H9 (cell line): ENCODE measurements at regions not wholly inside any gene's neighbourhood (a gene's known extent, or its start where the extent isn't known, plus 50 kb on each side); places are given as distances from the start of the nearest gene placed in this dataset.
A peak's percentile ranks its signal among the peaks of the same experiment; 100 is the strongest.

Experiments used
- DNase-seq: peaks from one replicate; pipeline ENCODE4 v3.0.0-alpha.2; 2017
- H2AFZ ChIP-seq: one replicate; pipeline ENCODE4 v1.6.1; 2013; ENCODE audit warnings: mild to moderate bottlenecking, low read length, control low read depth, moderate library complexity
- H2AK5ac ChIP-seq: 2 replicates; pipeline ENCODE4 v1.6.1; 2013; ENCODE audit warnings: low read length, control low read depth, mixed read lengths; ENCODE audit not compliant: insufficient read length
- H2BK120ac ChIP-seq: one replicate; pipeline ENCODE4 v1.6.1; 2013; ENCODE audit warnings: low read depth, mild to moderate bottlenecking, low read length, control low read depth, inconsistent platforms; ENCODE audit not compliant: poor library complexity, severe bottlenecking
- H2BK12ac ChIP-seq: 2 replicates; pipeline ENCODE4 v1.6.1; 2013; ENCODE audit warnings: low read length, control low read depth, mixed read lengths, low read depth; ENCODE audit not compliant: insufficient read length
- H2BK15ac ChIP-seq: 2 replicates; pipeline ENCODE4 v1.6.1; 2013; ENCODE audit warnings: low read depth, low read length, control low read depth
- H2BK20ac ChIP-seq: one replicate; pipeline ENCODE4 v1.6.1; 2013; ENCODE audit warnings: low read depth, mild to moderate bottlenecking, low read length, control low read depth, inconsistent platforms; ENCODE audit not compliant: poor library complexity, severe bottlenecking
- H2BK5ac ChIP-seq: 2 replicates; pipeline ENCODE4 v1.6.1; 2013; ENCODE audit warnings: low read length, control low read depth, mixed read lengths; ENCODE audit not compliant: insufficient read length
- H3K14ac ChIP-seq: 2 replicates; pipeline ENCODE4 v1.6.1; 2013; ENCODE audit warnings: low read length, control low read depth; ENCODE audit not compliant: insufficient read depth
- H3K18ac ChIP-seq: 2 replicates; pipeline ENCODE4 v1.6.1; 2013; ENCODE audit warnings: low read depth, mild to moderate bottlenecking, mixed read lengths, low read length, control low read depth; ENCODE audit not compliant: insufficient read length
- H3K23ac ChIP-seq: 2 replicates; pipeline ENCODE4 v1.6.1; 2013; ENCODE audit warnings: low read length, control low read depth, mixed read lengths, low read depth; ENCODE audit not compliant: insufficient read length
- H3K23me2 ChIP-seq: 2 replicates; pipeline ENCODE4 v1.6.1; 2013; ENCODE audit warnings: low read depth, mild to moderate bottlenecking, mixed read lengths, low read length, control low read depth; ENCODE audit not compliant: insufficient read length, poor library complexity, severe bottlenecking
- H3K27ac ChIP-seq: 2 replicates; pipeline ENCODE4 v1.5.1; 2013; ENCODE audit warnings: low read length, control low read depth, mixed read lengths, low read depth; ENCODE audit not compliant: insufficient read length
- H3K27me3 ChIP-seq: 2 replicates; pipeline ENCODE4 v1.6.1; 2013; ENCODE audit warnings: low read length, control low read depth, inconsistent platforms; ENCODE audit not compliant: insufficient read depth
- H3K4ac ChIP-seq: 2 replicates; pipeline ENCODE4 v1.6.1; 2013; ENCODE audit warnings: low read depth, mild to moderate bottlenecking, control low read depth, inconsistent platforms, low read length, moderate library complexity
- H3K4me1 ChIP-seq: 2 replicates; pipeline ENCODE4 v1.6.1; 2013; ENCODE audit warnings: low read length, control low read depth, inconsistent platforms; ENCODE audit not compliant: insufficient read depth
- H3K4me2 ChIP-seq: 2 replicates; pipeline ENCODE4 v1.6.1; 2013; ENCODE audit warnings: low read length, control low read depth, mixed read lengths; ENCODE audit not compliant: insufficient read length, insufficient read depth
- H3K56ac ChIP-seq: 2 replicates; pipeline ENCODE4 v1.6.1; 2013; ENCODE audit warnings: low read depth, mild to moderate bottlenecking, mixed read lengths, low read length, control low read depth; ENCODE audit not compliant: insufficient read length
- H3K79me1 ChIP-seq: 2 replicates; pipeline ENCODE4 v1.6.1; 2013; ENCODE audit warnings: low read depth, mild to moderate bottlenecking, moderate library complexity, low read length, control low read depth, inconsistent platforms; ENCODE audit not compliant: insufficient read depth, poor library complexity, severe bottlenecking
- H3K79me2 ChIP-seq: 2 replicates; pipeline ENCODE4 v1.6.1; 2013; ENCODE audit warnings: low read length, control low read depth, inconsistent platforms; ENCODE audit not compliant: insufficient read depth
- H3K9ac ChIP-seq: 2 replicates; pipeline ENCODE4 v1.6.1; 2013; ENCODE audit warnings: low read length, control low read depth, mixed read lengths; ENCODE audit not compliant: insufficient read length; ENCODE audit errors: extremely low read depth
- H3K9me3 ChIP-seq: one replicate; pipeline ENCODE4 v1.6.1; 2013; ENCODE audit warnings: low read depth, low read length, inconsistent platforms; ENCODE audit not compliant: control insufficient read depth
- H3T11ph ChIP-seq: one replicate; pipeline ENCODE4 v1.6.1; 2013; ENCODE audit warnings: mild to moderate bottlenecking, low read length, control low read depth, inconsistent platforms
- H4K20me1 ChIP-seq: one replicate; pipeline ENCODE4 v1.6.1; 2013; ENCODE audit not compliant: control insufficient read depth, insufficient read length, insufficient read depth
- H4K5ac ChIP-seq: 2 replicates; pipeline ENCODE4 v1.6.1; 2013; ENCODE audit warnings: low read depth, mild to moderate bottlenecking, mixed read lengths, low read length, control low read depth; ENCODE audit not compliant: insufficient read length
- H4K8ac ChIP-seq: replicated peaks from 2 replicates; pipeline ENCODE4 v1.6.1; 2013; ENCODE audit warnings: low read length, control low read depth, mixed read lengths, low read depth; ENCODE audit not compliant: insufficient read length
- H4K91ac ChIP-seq: 2 replicates; pipeline ENCODE4 v1.6.1; 2013; ENCODE audit warnings: low read depth, mild to moderate bottlenecking, moderate library complexity, mixed read lengths, low read length, control low read depth; ENCODE audit not compliant: insufficient read length
- H3K27ac Mint-ChIP-seq, 3 experiments: 2 replicates in 2 of 3; 3 replicates in 1 of 3; pipeline ENCODE4 v1.8.0; 2020 to 2021; ENCODE audit warnings: mixed read lengths in 3 of 3, mild to moderate bottlenecking in 1 of 3, moderate library complexity in 1 of 3
- H3K27me3 Mint-ChIP-seq: 2 replicates; pipeline ENCODE4 v1.8.0; 2021; ENCODE audit warnings: low read depth, mild to moderate bottlenecking, moderate library complexity, mixed read lengths
- H3K36me3 Mint-ChIP-seq, 3 experiments: 2 replicates in 2 of 3; 3 replicates in 1 of 3; pipeline ENCODE4 v1.8.0; 2020 to 2021; ENCODE audit warnings: low read depth in 3 of 3, mixed read lengths in 3 of 3; ENCODE audit not compliant: insufficient read depth in 1 of 3
- H3K4me1 Mint-ChIP-seq, 2 experiments: 2 replicates each; pipeline ENCODE4 v1.8.0; 2020; ENCODE audit warnings: mixed read lengths in 2 of 2
- H3K4me3 Mint-ChIP-seq, 2 experiments: 2 replicates in 1 of 2; 3 replicates in 1 of 2; pipeline ENCODE4 v1.8.0; 2020 to 2021; ENCODE audit warnings: mild to moderate bottlenecking in 2 of 2, mixed read lengths in 2 of 2, moderate library complexity in 1 of 2
- H3K9me3 Mint-ChIP-seq, 2 experiments: 2 replicates in 1 of 2; 3 replicates in 1 of 2; pipeline ENCODE4 v1.8.0; 2020; ENCODE audit warnings: mild to moderate bottlenecking in 2 of 2, mixed read lengths in 2 of 2, moderate library complexity in 1 of 2
- CTCF ChIP-seq: fragments of 200-600 bp; sonication (generic); conservative IDR thresholded peaks from 3 replicates; pipeline ENCODE4 v1.8.0; 2021; ENCODE audit warnings: antibody characterized with exemption, mild to moderate bottlenecking
- WGBS: extraction: QIAGEN DNeasy Blood & Tissue Kit; methylation state at CpG from one replicate; pipeline ENCODE4 v1.1.7; 2013; ENCODE audit warnings: missing lambda C conversion rate, low lambda C conversion rate, mixed read lengths; ENCODE audit not compliant: insufficient read length; ENCODE audit errors: extremely low coverage; 5-methylcytosine and 5-hydroxymethylcytosine counted together

- no peaks in the 10 kb centered on the region for H3K79me1 ChIP-seq
These were observed 97.9 kb upstream of the ANK3 start for GRCh38 chr10:60487543-60487942.

More at GRCh38 chr10:60487543-60487942, 97.9 kb upstream of the ANK3 start:
- Histone ChIP-seq H3K9me3 (no peaks in the 10 kb centered on the region), H3K23me2 (no peaks in the 10 kb centered on the region), H4K91ac (no peak overlapping the region), H3K79me2 (0 out of 2 replicates have a peak, but pooled peaks cover 2% of the 10 kb centered on the region), H3K4me1 (no peaks in the 10 kb centered on the region), H3K4me2 (no peak overlapping the region), H3K9ac (no peak overlapping the region), H4K5ac (no peak overlapping the region), H3T11ph (no peak overlapping the region), H4K20me1 (no peaks in the 10 kb centered on the region), H2BK5ac (no peak overlapping the region), H2BK120ac (no peak overlapping the region), H3K27ac (no peak overlapping the region), H2BK20ac (no peak overlapping the region), H3K27me3 (no peaks in the 10 kb centered on the region), H3K23ac (no peak overlapping the region), H4K8ac (no peak overlapping the region), H3K56ac (no peak overlapping the region), H3K4ac (no peak overlapping the region), H2AFZ (no peak overlapping the region), H2BK12ac (no peak overlapping the region), H2BK15ac (no peak overlapping the region), H3K18ac (no peak overlapping the region), H2AK5ac (no peak overlapping the region), H3K14ac (no peak overlapping the region)
- no peak for TF ChIP-seq CTCF
- Mint-ChIP-seq H3K27me3 (no peaks in the 10 kb centered on the region), H3K4me1 (0 out of 4 replicates have a peak, but pooled peaks cover 0 to 2% of the 10 kb centered on the region in 2 experiments), H3K4me3 (no peak overlapping the region), H3K27ac (peak overlapping the region in 1 of 3 experiments; percentile 65; a peak in 1 of 7 replicates), H3K9me3 (no peaks in the 10 kb centered on the region), H3K36me3 (no peaks in the 10 kb centered on the region)
- no peak for DNase-seq
- WGBS = no CpG with 5 or more reads among the region's 9 CpGs
